ENCODE measurements at regions not wholly inside any gene's neighbourhood (a gene's known extent, or its start where the extent isn't known, plus 50 kb on each side); places are given as distances from the start of the nearest gene placed in this dataset.

DNA sequence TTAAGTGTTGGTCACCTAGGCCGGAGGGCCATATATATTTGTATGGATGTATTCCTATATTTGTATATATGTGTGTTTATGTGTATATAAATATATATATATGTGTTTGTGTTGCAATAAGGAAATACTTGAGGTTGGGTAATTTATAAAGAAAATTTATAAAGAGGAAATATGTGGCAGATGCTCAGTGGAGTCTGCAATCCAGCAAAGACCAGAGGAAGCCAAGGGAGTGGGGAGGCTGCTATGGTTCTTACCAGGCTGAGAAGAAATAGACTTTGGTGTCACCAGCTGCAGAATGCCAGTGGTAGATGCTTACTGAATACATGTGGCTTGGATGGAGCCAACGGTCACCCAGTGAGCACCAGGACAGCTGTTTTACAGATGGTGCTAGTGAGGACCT lies 97.4 kb upstream of the ELOVL5 start:
- DNase-seq = no peak
- in situ Hi-C loops (cut with MboI; ENCODE audit: low pct_unique_long_range_greater_than_20kb, low sequenced_read_pairs) = loop anchor here (25.0 kb wide), 1 partner anchor 259 kb away; no protein-coding TSS in a partner anchor

- in situ Hi-C loops (cut with MboI; ENCODE audit: low pct_unique_long_range_greater_than_20kb, low sequenced_read_pairs) = loop anchor here (25.0 kb wide), 1 partner anchor 254 kb away; no protein-coding TSS in a partner anchor
Measured at GRCh38 chr6:53441761-53442160, 93.0 kb upstream of the ELOVL5 start.

GRCh38 chr6:53441035-53441493 lies 92.3 kb upstream of the ELOVL5 start:
- in situ Hi-C loops (cut with MboI; ENCODE audit: low pct_unique_long_range_greater_than_20kb, low sequenced_read_pairs) = loop anchor here (25.0 kb wide), 1 partner anchor 254 kb away; no protein-coding TSS in a partner anchor
- DNase-seq = no peak

More at GRCh38 chr6:53441761-53442160, 93.0 kb upstream of the ELOVL5 start:
- DNase-seq = no peak

GRCh38 chr6:53440336-53440945 lies 91.7 kb upstream of the ELOVL5 start:
- in situ Hi-C loops (cut with MboI; ENCODE audit: low pct_unique_long_range_greater_than_20kb, low sequenced_read_pairs) = loop anchor here (25.0 kb wide), 1 partner anchor 253 kb away; no protein-coding TSS in a partner anchor
- DNase-seq = peak; percentile 69

- in situ Hi-C loops (cut with MboI; ENCODE audit: low pct_unique_long_range_greater_than_20kb, low sequenced_read_pairs) = loop anchor here (25.0 kb wide), 1 partner anchor 252 kb away; no protein-coding TSS in a partner anchor
- no peak for DNase-seq
Measured at GRCh38 chr6:53439556-53439955, 90.8 kb upstream of the ELOVL5 start.

DNA sequence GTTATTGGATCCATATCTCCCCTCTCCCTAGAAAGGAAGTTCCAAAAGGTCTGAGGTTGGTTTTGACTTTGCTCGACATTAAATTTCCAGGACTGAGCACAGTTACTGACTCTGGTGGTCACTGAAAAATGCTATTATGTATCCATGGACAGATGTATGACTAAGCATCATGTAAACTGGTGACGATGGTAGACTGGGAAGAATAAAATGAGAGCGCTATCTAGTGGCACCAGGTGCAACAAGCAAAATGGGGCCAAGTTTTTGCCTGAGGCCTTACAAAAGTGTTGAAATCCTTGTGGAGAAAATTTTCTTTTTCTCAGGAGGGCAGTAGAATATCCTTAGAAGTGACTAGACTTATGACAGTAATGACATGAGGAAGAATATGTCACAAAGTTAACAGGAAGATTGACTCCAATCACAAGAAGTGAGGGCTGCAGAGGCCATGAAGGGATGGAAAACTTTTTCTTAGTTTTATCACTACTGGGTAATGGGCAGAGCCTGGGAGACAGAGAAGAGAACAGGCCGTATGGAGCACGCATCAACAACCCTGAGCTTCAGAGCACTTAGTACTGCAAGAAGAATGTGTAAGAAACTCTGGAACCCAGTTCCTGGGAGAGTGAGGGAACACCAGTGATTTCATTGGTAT lies 88.9 kb upstream of the ELOVL5 start:
- in situ Hi-C loops (cut with MboI; ENCODE audit: low pct_unique_long_range_greater_than_20kb, low sequenced_read_pairs) = loop anchor here (25.0 kb wide), 1 partner anchor 250 kb away; no protein-coding TSS in a partner anchor
- peak; percentile 58 for DNase-seq

GRCh38 chr6:53436526-53437303 lies 88.0 kb upstream of the ELOVL5 start:
- DNase-seq = no peak
- in situ Hi-C loops (cut with MboI; ENCODE audit: low pct_unique_long_range_greater_than_20kb, low sequenced_read_pairs) = loop anchor here (25.0 kb wide), 1 partner anchor 249 kb away; no protein-coding TSS in a partner anchor

GRCh38 chr6:53433951-53434285 lies 85.2 kb upstream of the ELOVL5 start:
- no peak for DNase-seq
- in situ Hi-C loops (cut with MboI; ENCODE audit: low pct_unique_long_range_greater_than_20kb, low sequenced_read_pairs) = loop anchor here (25.0 kb wide), 1 partner anchor 247 kb away; no protein-coding TSS in a partner anchor

DNA sequence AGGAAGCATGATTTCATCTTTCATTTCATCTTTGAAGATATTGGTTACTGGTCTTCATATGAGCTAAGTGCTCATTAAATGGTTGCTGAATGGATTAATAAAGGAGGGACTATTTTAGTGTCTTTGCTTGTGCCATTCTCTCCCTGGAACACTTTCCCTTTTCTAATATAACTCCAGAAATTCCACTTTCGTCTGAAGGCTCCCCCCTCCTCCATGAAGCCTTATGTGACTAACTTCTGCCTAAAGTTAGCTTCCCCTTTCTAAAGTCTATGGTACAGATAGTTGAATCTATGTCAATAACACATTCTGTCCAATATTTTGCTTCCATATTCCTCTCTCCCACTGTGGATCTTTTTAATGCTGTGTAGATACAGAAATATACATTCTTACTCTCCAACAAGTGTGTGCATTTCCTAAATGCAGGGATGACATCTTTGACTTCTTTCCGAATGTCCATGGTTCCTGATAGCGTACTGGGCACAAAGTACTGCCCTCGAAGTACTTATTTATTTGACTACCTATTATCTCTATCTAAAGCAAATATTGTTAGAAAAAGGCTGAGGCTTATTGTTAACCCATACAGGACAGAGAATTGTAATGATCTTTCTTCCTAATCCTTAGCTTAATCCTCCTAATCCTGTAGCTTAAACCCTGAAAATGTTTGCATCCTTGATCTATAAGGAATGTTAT lies 84.7 kb upstream of the ELOVL5 start:
- DNase-seq = no peak
- in situ Hi-C loops (cut with MboI; ENCODE audit: low pct_unique_long_range_greater_than_20kb, low sequenced_read_pairs) = loop anchor here (25.0 kb wide), 1 partner anchor 246 kb away; no protein-coding TSS in a partner anchor

DNA sequence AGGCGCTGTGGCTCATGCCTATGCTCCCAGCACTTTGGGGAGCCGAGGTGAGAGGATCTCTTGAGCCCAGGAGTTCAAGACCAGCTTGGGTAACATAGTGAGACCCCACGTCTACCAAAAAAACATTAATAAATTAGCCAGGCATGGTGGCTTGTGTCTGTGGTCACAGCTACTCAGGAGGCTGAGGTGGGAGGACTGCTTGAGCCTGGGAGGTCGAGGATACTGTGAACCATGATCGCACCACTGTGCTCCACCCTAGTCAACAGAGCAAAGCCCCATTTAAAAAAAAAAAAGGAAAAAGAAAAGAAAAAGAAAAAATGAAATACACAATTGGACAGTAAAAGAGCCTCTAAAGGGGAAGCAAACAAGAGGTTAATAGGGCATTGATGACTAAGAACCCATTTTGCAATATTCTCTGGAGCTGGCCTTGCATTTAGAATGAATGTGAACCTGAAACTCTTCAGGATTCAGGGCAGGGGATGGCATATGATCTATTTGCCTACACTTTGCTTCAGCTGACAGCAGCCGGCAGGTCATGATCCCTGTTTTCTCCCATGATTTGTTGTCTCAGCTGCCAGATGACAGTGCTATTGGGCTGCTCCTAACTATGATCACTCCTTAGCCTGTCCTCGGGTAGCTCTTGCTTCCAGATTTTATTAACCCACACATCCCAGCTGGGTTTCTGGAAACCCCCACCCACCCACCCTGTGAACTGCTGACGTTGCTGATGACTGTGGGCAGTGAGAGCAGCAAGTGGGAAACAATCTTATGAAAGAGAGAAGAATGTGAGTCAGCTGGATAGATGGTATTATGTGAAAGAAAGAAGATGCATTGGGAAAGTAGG lies 83.8 kb upstream of the ELOVL5 start:
- DNase-seq = no peak

DNA sequence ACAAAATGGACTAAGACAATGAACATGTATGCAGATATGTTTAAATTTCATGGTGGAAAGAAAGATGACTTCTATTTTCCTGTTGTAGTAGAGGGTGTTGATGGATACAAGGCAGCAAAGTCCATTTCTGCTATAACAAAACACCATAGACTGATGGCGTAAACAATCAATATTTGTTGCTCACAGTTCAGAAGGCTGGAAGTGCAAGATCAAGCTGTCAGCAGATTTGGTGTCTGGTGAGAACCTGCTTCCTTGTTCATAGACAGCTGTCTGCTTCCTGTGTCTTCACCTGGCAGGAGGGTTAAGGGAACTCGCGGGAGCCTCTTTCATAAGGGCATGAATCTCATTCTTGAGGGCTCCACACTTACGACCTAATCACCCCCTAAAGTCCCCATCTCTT lies 83.0 kb upstream of the ELOVL5 start:
- in situ Hi-C loops (cut with MboI; ENCODE audit: low pct_unique_long_range_greater_than_20kb, low sequenced_read_pairs) = loop anchor here (25.0 kb wide), 1 partner anchor 244 kb away; no protein-coding TSS in a partner anchor
- no peak for DNase-seq

More for the DNA sequence above, 83.8 kb upstream of the ELOVL5 start:
- in situ Hi-C loops (cut with MboI; ENCODE audit: low pct_unique_long_range_greater_than_20kb, low sequenced_read_pairs) = loop anchor here (25.0 kb wide), 1 partner anchor 245 kb away; no protein-coding TSS in a partner anchor

DNA sequence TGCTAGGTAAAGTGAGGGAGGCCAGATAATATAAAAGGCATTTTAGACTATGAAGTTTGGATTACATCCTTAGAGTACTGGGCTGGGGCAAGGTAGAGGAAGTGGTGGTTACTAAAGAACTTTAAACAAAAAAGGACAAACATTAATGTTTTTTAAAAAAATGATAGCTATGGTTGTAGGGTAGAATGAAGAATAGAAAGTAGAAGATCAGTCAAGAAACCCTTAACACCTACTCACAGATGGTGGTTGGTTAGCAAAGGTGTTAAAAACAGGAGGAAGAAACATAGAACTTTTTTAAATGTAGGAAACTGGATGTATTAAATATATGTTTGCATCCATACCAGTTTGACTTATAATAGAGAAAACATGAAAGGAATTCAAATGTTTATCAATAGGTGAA lies 80.7 kb upstream of the ELOVL5 start:
- in situ Hi-C loops (cut with MboI; ENCODE audit: low pct_unique_long_range_greater_than_20kb, low sequenced_read_pairs) = loop anchor here (25.0 kb wide), 1 partner anchor 242 kb away; no protein-coding TSS in a partner anchor
- DNase-seq = no peak

DNA sequence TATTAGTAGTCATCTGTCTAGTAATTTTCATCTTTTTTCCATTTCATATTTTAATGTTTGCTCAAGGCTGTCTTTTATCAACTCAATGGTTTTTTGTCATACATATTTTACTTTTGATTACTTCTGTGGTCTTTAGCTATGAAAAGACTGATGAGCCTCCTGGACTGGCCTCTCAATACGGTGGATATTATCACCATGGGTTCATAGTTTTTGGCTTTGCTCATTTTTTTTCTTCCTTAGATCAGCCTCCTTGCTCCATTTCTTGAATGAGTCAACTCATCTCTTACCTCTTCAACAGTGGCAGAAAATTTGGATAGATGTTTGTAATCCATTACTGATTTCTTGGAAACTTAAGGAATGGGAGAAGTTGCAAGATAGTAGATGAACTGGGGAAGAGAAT lies 80.1 kb upstream of the ELOVL5 start:
- in situ Hi-C loops (cut with MboI; ENCODE audit: low pct_unique_long_range_greater_than_20kb, low sequenced_read_pairs) = loop anchor here (25.0 kb wide), 1 partner anchor 242 kb away; no protein-coding TSS in a partner anchor
- no peak for DNase-seq

DNA sequence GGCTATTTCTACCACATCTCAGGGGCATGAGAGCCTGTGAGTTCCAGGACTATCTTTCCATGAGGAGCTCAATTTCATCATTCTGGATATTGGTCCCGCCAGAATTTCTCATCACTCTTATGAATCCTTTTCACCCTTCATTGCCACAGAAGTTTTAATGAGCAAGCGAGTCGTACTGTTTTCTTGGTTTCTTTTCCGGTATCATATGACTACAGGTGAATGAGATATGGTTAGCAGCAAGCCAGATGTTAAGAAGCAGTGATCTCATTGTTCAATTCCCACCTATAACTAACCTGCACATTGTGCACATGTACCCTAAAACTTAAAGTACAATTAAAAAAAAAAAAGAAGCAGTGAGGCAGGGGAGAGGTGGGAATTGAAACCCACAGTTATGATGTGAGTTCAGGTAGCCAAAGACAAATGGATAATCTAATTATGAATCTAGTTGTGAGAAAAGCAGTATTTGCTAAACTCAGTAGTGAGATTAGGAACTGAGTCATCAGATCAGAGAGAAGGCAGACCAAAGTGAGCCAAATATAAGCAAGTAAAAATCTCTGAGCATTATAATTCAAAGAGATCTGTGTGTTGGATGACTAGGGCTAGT lies 78.0 kb upstream of the ELOVL5 start:
- in situ Hi-C loops (cut with MboI; ENCODE audit: low pct_unique_long_range_greater_than_20kb, low sequenced_read_pairs) = loop anchor here (25.0 kb wide), 1 partner anchor 239 kb away; no protein-coding TSS in a partner anchor
- DNase-seq = no peak

DNA sequence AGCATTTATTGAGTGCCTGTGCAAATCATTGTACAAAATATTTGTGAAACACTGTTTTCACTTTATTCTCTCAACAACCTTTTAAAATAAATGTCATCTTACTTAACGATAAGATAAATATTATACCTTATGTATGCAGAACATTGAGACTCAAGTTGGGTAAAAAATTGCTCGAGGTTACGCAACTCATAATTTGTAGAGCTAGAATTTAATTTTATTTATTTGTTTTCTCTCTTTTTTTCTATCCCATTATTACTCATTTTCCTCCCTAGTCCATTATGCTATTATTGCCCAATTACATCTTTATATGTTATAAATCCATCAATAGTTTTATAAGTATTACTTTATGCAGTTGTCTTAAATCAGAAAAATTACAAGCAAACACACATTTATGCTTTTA lies 77.4 kb upstream of the ELOVL5 start:
- in situ Hi-C loops (cut with MboI; ENCODE audit: low pct_unique_long_range_greater_than_20kb, low sequenced_read_pairs) = loop anchor here (25.0 kb wide), 1 partner anchor 239 kb away; no protein-coding TSS in a partner anchor
- DNase-seq = no peak

DNA sequence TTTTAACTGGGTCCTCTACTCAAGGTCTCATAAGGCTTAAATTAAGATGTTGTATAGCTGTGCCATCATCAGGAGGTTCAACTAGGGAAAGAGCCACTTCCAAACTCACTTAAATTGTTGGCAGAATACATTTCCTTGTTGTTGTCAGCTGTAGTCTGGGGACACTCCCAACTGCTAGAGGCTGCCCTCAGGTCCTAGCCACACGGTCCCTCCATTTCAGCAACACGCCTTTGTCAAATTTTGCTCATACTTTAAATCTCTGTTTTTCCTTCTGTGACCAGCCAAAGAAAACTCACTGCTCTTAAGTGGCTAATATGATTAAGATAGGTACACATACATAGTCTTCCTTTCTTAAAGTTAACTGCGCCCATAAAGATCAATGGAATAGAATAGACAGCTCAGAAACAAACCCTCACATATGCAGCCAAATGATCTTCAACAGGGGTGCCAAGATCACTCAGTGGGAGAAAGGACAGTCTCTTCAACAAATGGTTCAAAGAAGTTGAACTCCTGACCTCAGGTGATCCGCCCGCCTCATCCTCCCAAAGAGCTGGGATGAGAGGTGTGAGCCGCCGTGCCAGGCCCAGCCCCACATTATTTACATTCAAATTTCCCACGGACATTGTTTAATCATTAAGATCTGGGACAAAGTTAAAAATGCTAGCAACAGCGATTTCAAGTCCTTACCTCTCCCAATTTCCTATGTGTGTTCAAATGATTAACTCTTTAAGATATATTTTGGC lies 76.4 kb upstream of the ELOVL5 start:
- in situ Hi-C loops (cut with MboI; ENCODE audit: low pct_unique_long_range_greater_than_20kb, low sequenced_read_pairs) = loop anchor here (25.0 kb wide), 1 partner anchor 238 kb away; no protein-coding TSS in a partner anchor
- no peak for DNase-seq

DNA sequence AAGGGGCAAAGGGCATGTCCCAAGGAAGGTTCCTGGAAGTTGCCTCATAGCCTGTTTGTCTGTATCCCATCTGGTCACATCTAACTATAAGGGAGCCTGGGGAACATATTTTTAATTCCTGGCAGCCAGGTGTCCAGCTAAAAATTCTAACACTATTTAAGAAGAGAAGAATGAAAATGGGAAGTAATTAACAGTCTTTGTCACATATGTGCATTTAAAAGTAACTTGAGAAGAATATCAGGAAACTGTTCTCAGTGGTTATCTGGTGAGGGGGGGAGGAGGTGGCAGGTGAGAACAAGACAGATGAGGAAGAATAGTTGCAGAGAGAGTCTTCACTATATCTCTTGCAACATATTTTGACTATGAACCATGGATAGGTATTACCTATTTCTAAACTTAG lies 75.5 kb upstream of the ELOVL5 start:
- peak; percentile 31 for DNase-seq

More for the DNA sequence above, 75.5 kb upstream of the ELOVL5 start:
- in situ Hi-C loops (cut with MboI; ENCODE audit: low pct_unique_long_range_greater_than_20kb, low sequenced_read_pairs) = no loop called here
